Lower leg skin (tissue), 3 donors: ENCODE measurements at regions not wholly inside any gene's neighbourhood (a gene's known extent, or its start where the extent isn't known, plus 50 kb on each side); places are given as distances from the start of the nearest gene placed in this dataset.

Experiments used
- POLR2A ChIP-seq, 2 donors: fragments of 450-650 bp; IDR thresholded peaks; one replicate each; pipeline ENCODE4 v1.6.1; 2016 to 2017; ENCODE audit warnings: antibody characterized with exemption in 2 of 2, mild to moderate bottlenecking in 1 of 2, moderate library complexity in 1 of 2
- TF ChIP-seq, protein P1 (sequence below), 3 donors: fragments of 450-650 bp; IDR thresholded peaks; one replicate each; pipeline ENCODE4 v1.5.1; 2016; ENCODE audit warnings: antibody characterized with exemption in 3 of 3, mild to moderate bottlenecking in 3 of 3, moderate library complexity in 2 of 3

DNA sequence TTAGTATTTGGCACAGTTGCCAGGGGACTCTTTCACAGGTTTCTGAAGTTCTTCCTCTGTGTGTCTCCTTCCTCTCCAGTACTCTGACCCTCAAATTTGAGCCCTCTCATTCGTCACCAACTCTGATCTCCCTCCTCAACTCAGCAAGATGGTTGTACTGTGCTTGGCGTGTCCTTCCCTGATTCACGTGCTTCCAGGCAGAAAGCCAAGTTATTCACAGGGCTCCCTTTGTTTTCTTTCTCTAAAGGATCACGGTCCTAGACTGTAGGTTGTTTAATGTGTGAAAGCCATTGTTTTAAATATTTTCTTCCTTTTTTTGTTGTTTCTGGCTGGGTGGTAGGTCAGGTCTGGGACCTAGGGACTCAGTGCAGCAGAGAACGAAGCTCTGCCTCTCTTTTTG lies 142.9 kb downstream of the DMAC1 start:
- TF ChIP-seq, protein P1, sequence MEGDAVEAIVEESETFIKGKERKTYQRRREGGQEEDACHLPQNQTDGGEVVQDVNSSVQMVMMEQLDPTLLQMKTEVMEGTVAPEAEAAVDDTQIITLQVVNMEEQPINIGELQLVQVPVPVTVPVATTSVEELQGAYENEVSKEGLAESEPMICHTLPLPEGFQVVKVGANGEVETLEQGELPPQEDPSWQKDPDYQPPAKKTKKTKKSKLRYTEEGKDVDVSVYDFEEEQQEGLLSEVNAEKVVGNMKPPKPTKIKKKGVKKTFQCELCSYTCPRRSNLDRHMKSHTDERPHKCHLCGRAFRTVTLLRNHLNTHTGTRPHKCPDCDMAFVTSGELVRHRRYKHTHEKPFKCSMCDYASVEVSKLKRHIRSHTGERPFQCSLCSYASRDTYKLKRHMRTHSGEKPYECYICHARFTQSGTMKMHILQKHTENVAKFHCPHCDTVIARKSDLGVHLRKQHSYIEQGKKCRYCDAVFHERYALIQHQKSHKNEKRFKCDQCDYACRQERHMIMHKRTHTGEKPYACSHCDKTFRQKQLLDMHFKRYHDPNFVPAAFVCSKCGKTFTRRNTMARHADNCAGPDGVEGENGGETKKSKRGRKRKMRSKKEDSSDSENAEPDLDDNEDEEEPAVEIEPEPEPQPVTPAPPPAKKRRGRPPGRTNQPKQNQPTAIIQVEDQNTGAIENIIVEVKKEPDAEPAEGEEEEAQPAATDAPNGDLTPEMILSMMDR (IDR thresholded peaks at IDR 0.05), result no peak
- TF ChIP-seq POLR2A (IDR thresholded peaks at IDR 0.05), result no peak
